ENCODE measurements at regions not wholly inside any gene's neighbourhood (a gene's known extent, or its start where the extent isn't known, plus 50 kb on each side); places are given as distances from the start of the nearest gene placed in this dataset.

GRCh38 chrX:1918780-1919179, 303.9 kb downstream of the ASMT start:
- no peaks in the 10 kb centered on the region for H3K4me1 Mint-ChIP-seq
- peaks cover 0 to 28% (median 12%) of the 10 kb centered on the region in 3 donors for H3K27me3 Mint-ChIP-seq
- H3K36me3 Mint-ChIP-seq = no peaks in the 10 kb centered on the region
- peaks cover 0 to 4% (median 0%) of the 10 kb centered on the region in 7 donors for H3K9me3 Mint-ChIP-seq
- DNase-seq = no peak
- no peak for ATAC-seq (ENCODE audit: low read depth in 2 of 2)
- H3K4me3 Mint-ChIP-seq = no peak overlapping the region
- H3K27ac Mint-ChIP-seq = no peak overlapping the region

- Mint-ChIP-seq H3K4me3 (peak overlapping the region in 1 of 8 donors; percentile 17), H3K9me3 (peaks cover 0 to 4% (median 0%) of the 10 kb centered on the region in 7 donors), H3K36me3 (no peaks in the 10 kb centered on the region), H3K27me3 (peaks cover 0 to 32% (median 9%) of the 10 kb centered on the region in 3 donors), H3K4me1 (peaks cover 0 to 8% (median 6%) of the 10 kb centered on the region in 3 donors), H3K27ac (no peak overlapping the region)
- ATAC-seq (ENCODE audit: low read depth in 2 of 2) = no peak
- DNase-seq = no peak
Measured at GRCh38 chrX:1925053-1925481, 310.2 kb downstream of the ASMT start.

GRCh38 chrX:1928805-1929204, 313.9 kb downstream of the ASMT start:
- DNase-seq (no peak), ATAC-seq (ENCODE audit: low read depth in 2 of 2) (no peak)
- Mint-ChIP-seq H3K9me3 (no peaks in the 10 kb centered on the region), H3K4me3 (no peak overlapping the region), H3K27ac (no peak overlapping the region), H3K36me3 (no peaks in the 10 kb centered on the region), H3K4me1 (peaks cover 0 to 8% (median 6%) of the 10 kb centered on the region in 3 donors), H3K27me3 (peaks cover 0 to 31% (median 8%) of the 10 kb centered on the region in 3 donors)

- no peak overlapping the region for H3K4me3 Mint-ChIP-seq
- peaks cover 0 to 11% (median 7%) of the 10 kb centered on the region in 3 donors for H3K27me3 Mint-ChIP-seq
- H3K9me3 Mint-ChIP-seq = no peaks in the 10 kb centered on the region
Measured at GRCh38 chrX:1932231-1932630, 317.4 kb downstream of the ASMT start.

GRCh38 chrX:1933964-1934363, 319.1 kb downstream of the ASMT start:
- Mint-ChIP-seq H3K9me3 (peaks cover 0 to 14% (median 3%) of the 10 kb centered on the region in 7 donors), H3K4me3 (no peak overlapping the region), H3K36me3 (no peaks in the 10 kb centered on the region), H3K4me1 (peaks cover 2 to 7% (median 6%) of the 10 kb centered on the region in 3 donors), H3K27me3 (peaks cover 0 to 9% (median 3%) of the 10 kb centered on the region in 3 donors), H3K27ac (no peak overlapping the region)
- DNase-seq (no peak), ATAC-seq (ENCODE audit: low read depth in 2 of 2) (no peak)

More at GRCh38 chrX:1932231-1932630, 317.4 kb downstream of the ASMT start:
- ATAC-seq (ENCODE audit: low read depth in 2 of 2) (no peak), DNase-seq (no peak)
- H3K27ac Mint-ChIP-seq = no peak overlapping the region
- H3K36me3 Mint-ChIP-seq = no peaks in the 10 kb centered on the region
- H3K4me1 Mint-ChIP-seq = peaks cover 2 to 7% (median 6%) of the 10 kb centered on the region in 3 donors

- peaks cover 2 to 7% (median 6%) of the 10 kb centered on the region in 3 donors for H3K4me1 Mint-ChIP-seq
- H3K27ac Mint-ChIP-seq = no peak overlapping the region
- DNase-seq (no peak), ATAC-seq (ENCODE audit: low read depth in 2 of 2) (no peak)
- H3K36me3 Mint-ChIP-seq = no peaks in the 10 kb centered on the region
- H3K27me3 Mint-ChIP-seq = peaks cover 0 to 10% (median 3%) of the 10 kb centered on the region in 3 donors
- no peak overlapping the region for H3K4me3 Mint-ChIP-seq
- H3K9me3 Mint-ChIP-seq = peaks cover 0 to 17% (median 3%) of the 10 kb centered on the region in 7 donors
Measured at GRCh38 chrX:1935805-1936204, 320.9 kb downstream of the ASMT start.

- ATAC-seq (ENCODE audit: low read depth in 2 of 2) = no peak
- H3K9me3 Mint-ChIP-seq = peaks cover 0 to 17% (median 5%) of the 10 kb centered on the region in 7 donors
- no peak overlapping the region for H3K4me3 Mint-ChIP-seq
- peaks cover 0 to 6% (median 0%) of the 10 kb centered on the region in 3 donors for H3K27me3 Mint-ChIP-seq
- H3K4me1 Mint-ChIP-seq = peaks cover 2 to 7% (median 6%) of the 10 kb centered on the region in 3 donors
- H3K36me3 Mint-ChIP-seq = no peaks in the 10 kb centered on the region
- no peak for DNase-seq
- H3K27ac Mint-ChIP-seq = no peak overlapping the region
Measured at GRCh38 chrX:1938190-1938589, 323.3 kb downstream of the ASMT start.

- Mint-ChIP-seq H3K27ac (no peak overlapping the region), H3K27me3 (peaks cover 0 to 6% (median 0%) of the 10 kb centered on the region in 3 donors), H3K4me3 (peak overlapping the region in 1 of 8 donors; percentile 42), H3K36me3 (no peaks in the 10 kb centered on the region), H3K4me1 (no peaks in the 10 kb centered on the region), H3K9me3 (peaks cover 0 to 17% (median 5%) of the 10 kb centered on the region in 7 donors)
- no peak for ATAC-seq (ENCODE audit: low read depth in 2 of 2)
- DNase-seq = no peak
Measured at GRCh38 chrX:1941321-1941720, 326.5 kb downstream of the ASMT start.

- DNase-seq = no peak
- Mint-ChIP-seq H3K36me3 (no peaks in the 10 kb centered on the region), H3K4me1 (no peaks in the 10 kb centered on the region), H3K4me3 (no peak overlapping the region), H3K27ac (no peak overlapping the region), H3K9me3 (peaks cover 0 to 2% (median 0%) of the 10 kb centered on the region in 7 donors), H3K27me3 (no peaks in the 10 kb centered on the region)
- no peak for ATAC-seq (ENCODE audit: low read depth in 2 of 2)
Measured at GRCh38 chrX:1945879-1946278, 331.0 kb downstream of the ASMT start.

GRCh38 chrX:1946974-1947373, 332.1 kb downstream of the ASMT start:
- Mint-ChIP-seq H3K36me3 (no peaks in the 10 kb centered on the region), H3K27me3 (no peaks in the 10 kb centered on the region), H3K9me3 (no peaks in the 10 kb centered on the region), H3K4me1 (no peaks in the 10 kb centered on the region), H3K4me3 (peak overlapping the region in 1 of 8 donors; percentile 25), H3K27ac (no peak overlapping the region)
- DNase-seq (no peak), ATAC-seq (ENCODE audit: low read depth in 2 of 2) (no peak)

All from naive B cell (primary cell).